Smooth muscle cell (in vitro differentiated cells): ENCODE measurements at regions not wholly inside any gene's neighbourhood (a gene's known extent, or its start where the extent isn't known, plus 50 kb on each side); places are given as distances from the start of the nearest gene placed in this dataset.

Source experiments
- DNase-seq: peaks from one replicate; lab custom pipeline; 2025; ENCODE audit not compliant: unreplicated experiment; lab: John Stamatoyannopoulos, UW
- H2AFZ ChIP-seq: fragments of 200-600 bp; sonication (generic); 2 replicates; pipeline ENCODE4 v1.6.0; 2016; ENCODE audit warnings: antibody characterized with exemption, low read depth, mild to moderate bottlenecking
- H3F3A ChIP-seq: fragments of 200-600 bp; sonication (generic); 2 replicates; pipeline ENCODE4 v1.6.0; 2017; ENCODE audit warnings: antibody characterized with exemption, low read depth
- H3K27ac ChIP-seq: fragments of 200-600 bp; sonication (generic); 2 replicates; pipeline ENCODE4 v1.5.1; 2016; ENCODE audit warnings: low read depth, mild to moderate bottlenecking
- H3K27me3 ChIP-seq: fragments of 200-600 bp; sonication (generic); 2 replicates; pipeline ENCODE4 v1.6.1; 2016; ENCODE audit warnings: low read depth, mild to moderate bottlenecking
- H3K36me3 ChIP-seq: fragments of 200-600 bp; sonication (generic); 2 replicates; pipeline ENCODE4 v1.5.1; 2016; ENCODE audit warnings: low read depth
- H3K4me1 ChIP-seq: fragments of 200-600 bp; sonication (generic); 2 replicates; pipeline ENCODE4 v1.5.1; 2016; ENCODE audit warnings: low read depth
- H3K4me2 ChIP-seq: fragments of 200-600 bp; sonication (generic); 2 replicates; pipeline ENCODE4 v1.6.0; 2016; ENCODE audit warnings: mild to moderate bottlenecking
- H3K4me3 ChIP-seq: fragments of 200-600 bp; sonication (generic); 2 replicates; pipeline ENCODE4 v1.5.1; 2016; ENCODE audit warnings: mild to moderate bottlenecking
- H3K79me2 ChIP-seq: fragments of 200-600 bp; sonication (generic); 2 replicates; pipeline ENCODE4 v1.6.0; 2016; ENCODE audit warnings: low read depth, mild to moderate bottlenecking
- H3K9ac ChIP-seq: fragments of 200-600 bp; sonication (generic); 2 replicates; pipeline ENCODE4 v1.6.0; 2016; ENCODE audit warnings: low read depth
- H3K9me3 ChIP-seq: fragments of 200-600 bp; sonication (generic); replicated peaks from 2 replicates; pipeline ENCODE4 v1.5.1; 2016; ENCODE audit warnings: low read depth
- H4K20me1 ChIP-seq: fragments of 200-600 bp; sonication (generic); 2 replicates; pipeline ENCODE4 v1.6.0; 2016; ENCODE audit warnings: low read depth
- WGBS: methylation state at CpG from one replicate; pipeline ENCODE4 v1.1.7; 2016; ENCODE audit warnings: low lambda C conversion rate; 5-methylcytosine and 5-hydroxymethylcytosine counted together
- TF ChIP-seq, protein P1 (sequence below): fragments of 200-600 bp; sonication (generic); IDR thresholded peaks from 2 replicates; pipeline ENCODE4 v1.5.1; 2017; ENCODE audit warnings: borderline replicate concordance, mild to moderate bottlenecking, antibody characterized with exemption; ENCODE audit not compliant: insufficient read depth, poor library complexity, severe bottlenecking

DNA sequence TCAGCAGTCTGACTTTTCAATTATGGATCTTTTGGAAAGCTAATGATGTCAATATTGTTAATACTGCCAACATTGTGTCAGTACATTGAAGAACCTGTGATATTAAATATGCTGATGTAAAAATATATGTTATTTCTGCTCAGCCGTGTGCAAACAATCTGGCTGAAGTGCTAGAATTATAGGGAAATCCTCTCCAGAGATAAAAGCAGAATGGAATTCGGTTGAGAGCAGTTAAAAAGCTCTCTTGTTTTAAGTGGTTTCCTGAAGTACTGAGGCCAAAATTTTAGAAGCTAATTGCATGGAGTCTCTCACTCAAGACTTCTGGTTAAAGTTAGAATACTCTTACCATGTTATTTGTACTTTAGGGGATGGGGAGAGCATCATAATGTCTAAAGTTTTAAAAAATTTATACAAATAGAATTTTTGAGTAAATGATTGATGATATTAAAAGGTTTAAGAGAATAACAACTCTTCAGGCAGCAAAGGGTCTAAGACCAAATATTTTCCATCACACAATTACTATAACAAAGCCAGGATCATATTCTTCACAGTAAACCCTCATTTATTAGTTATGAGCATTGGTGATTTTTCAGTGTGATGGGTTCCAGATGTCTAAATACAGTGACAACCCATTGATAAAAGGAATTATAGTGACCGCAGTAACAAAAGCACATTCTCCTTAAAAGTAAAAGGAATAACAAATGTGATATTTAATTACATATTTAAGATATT is 834.2 kb upstream of the CXADR start:
- H3K9ac ChIP-seq, result no peak overlapping the region
- H3K4me1 ChIP-seq, result peaks cover 8% of the 10 kb centered on the region
- peaks cover 4% of the 10 kb centered on the region for H3F3A ChIP-seq
- no peak overlapping the region for H2AFZ ChIP-seq
- no peak overlapping the region for H3K4me3 ChIP-seq
- WGBS, result 7% methylated on average over 3 of the region's 3 CpGs
- no peak overlapping the region for H3K27ac ChIP-seq
- H3K79me2 ChIP-seq, result no peaks in the 10 kb centered on the region
- TF ChIP-seq, protein P1, sequence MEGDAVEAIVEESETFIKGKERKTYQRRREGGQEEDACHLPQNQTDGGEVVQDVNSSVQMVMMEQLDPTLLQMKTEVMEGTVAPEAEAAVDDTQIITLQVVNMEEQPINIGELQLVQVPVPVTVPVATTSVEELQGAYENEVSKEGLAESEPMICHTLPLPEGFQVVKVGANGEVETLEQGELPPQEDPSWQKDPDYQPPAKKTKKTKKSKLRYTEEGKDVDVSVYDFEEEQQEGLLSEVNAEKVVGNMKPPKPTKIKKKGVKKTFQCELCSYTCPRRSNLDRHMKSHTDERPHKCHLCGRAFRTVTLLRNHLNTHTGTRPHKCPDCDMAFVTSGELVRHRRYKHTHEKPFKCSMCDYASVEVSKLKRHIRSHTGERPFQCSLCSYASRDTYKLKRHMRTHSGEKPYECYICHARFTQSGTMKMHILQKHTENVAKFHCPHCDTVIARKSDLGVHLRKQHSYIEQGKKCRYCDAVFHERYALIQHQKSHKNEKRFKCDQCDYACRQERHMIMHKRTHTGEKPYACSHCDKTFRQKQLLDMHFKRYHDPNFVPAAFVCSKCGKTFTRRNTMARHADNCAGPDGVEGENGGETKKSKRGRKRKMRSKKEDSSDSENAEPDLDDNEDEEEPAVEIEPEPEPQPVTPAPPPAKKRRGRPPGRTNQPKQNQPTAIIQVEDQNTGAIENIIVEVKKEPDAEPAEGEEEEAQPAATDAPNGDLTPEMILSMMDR, result no peak
- no peaks in the 10 kb centered on the region for H4K20me1 ChIP-seq
- no peaks in the 10 kb centered on the region for H3K36me3 ChIP-seq
- H3K4me2 ChIP-seq, result peak overlapping the region; percentile 41
- no peaks in the 10 kb centered on the region for H3K9me3 ChIP-seq
- no peaks in the 10 kb centered on the region for H3K27me3 ChIP-seq
- DNase-seq, result no peak

DNA sequence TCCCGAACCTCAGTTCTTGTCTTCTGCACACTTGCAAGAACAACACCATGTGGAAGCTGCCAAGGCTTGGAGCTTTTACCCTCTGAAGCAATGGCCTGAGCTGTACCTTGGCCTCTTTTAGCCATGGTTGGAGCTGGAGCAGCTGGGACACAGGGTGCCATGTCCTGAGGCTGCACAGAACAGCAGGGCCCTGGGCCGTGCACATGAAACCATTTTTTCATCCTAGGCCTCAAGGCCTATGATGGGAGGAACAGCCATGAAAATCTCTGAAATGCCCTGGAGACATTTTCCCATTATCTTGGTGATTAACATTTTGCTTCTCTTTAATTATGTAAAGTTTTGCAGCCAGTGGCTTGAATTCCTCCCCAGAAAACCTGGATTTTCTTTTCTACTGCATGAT is 817.8 kb upstream of the CXADR start:
- no peaks in the 10 kb centered on the region for H3K36me3 ChIP-seq
- H3K9me3 ChIP-seq, result no peaks in the 10 kb centered on the region
- 96% methylated on average over 2 of the region's 2 CpGs for WGBS
- H3K27me3 ChIP-seq, result no peaks in the 10 kb centered on the region
- DNase-seq, result no peak
- no peak overlapping the region for H3K9ac ChIP-seq
- H3K4me2 ChIP-seq, result no peak overlapping the region
- H3K4me3 ChIP-seq, result no peak overlapping the region
- H3F3A ChIP-seq, result no peaks in the 10 kb centered on the region
- no peaks in the 10 kb centered on the region for H4K20me1 ChIP-seq
- no peak overlapping the region for H3K27ac ChIP-seq
- no peaks in the 10 kb centered on the region for H3K4me1 ChIP-seq
- no peaks in the 10 kb centered on the region for H3K79me2 ChIP-seq
- TF ChIP-seq, protein P1, result no peak
- no peak overlapping the region for H2AFZ ChIP-seq

GRCh38 chr21:16707274-16707673 is 805.6 kb upstream of the CXADR start:
- H3K4me3 ChIP-seq, result no peak overlapping the region
- H3K9me3 ChIP-seq, result no peaks in the 10 kb centered on the region
- H3K4me2 ChIP-seq, result no peak overlapping the region
- no peaks in the 10 kb centered on the region for H3K27me3 ChIP-seq
- H3K27ac ChIP-seq, result no peak overlapping the region
- 92% methylated on average over 2 of the region's 2 CpGs for WGBS
- TF ChIP-seq, protein P1, result no peak
- no peak overlapping the region for H2AFZ ChIP-seq
- no peaks in the 10 kb centered on the region for H3K36me3 ChIP-seq
- no peaks in the 10 kb centered on the region for H3K4me1 ChIP-seq
- no peak for DNase-seq
- no peaks in the 10 kb centered on the region for H3K79me2 ChIP-seq
- H4K20me1 ChIP-seq, result no peaks in the 10 kb centered on the region
- H3K9ac ChIP-seq, result no peak overlapping the region
- no peaks in the 10 kb centered on the region for H3F3A ChIP-seq
